ENCODE measurements at regions not wholly inside any gene's neighbourhood (a gene's known extent, or its start where the extent isn't known, plus 50 kb on each side); places are given as distances from the start of the nearest gene placed in this dataset.

- no peak for TF ChIP-seq EZH2phosphoT487 (IDR thresholded peaks at IDR 0.05; ENCODE audit: insufficient read depth, low read depth)
- TF ChIP-seq EZH2 (IDR thresholded peaks at IDR 0.05; ENCODE audit: insufficient read depth, poor library complexity, severe bottlenecking) = no peak
- Histone ChIP-seq H4K20me1 (ENCODE audit: insufficient read depth) (no peaks in the 10 kb centered on the region), H3K4me2 (ENCODE audit: unreplicated experiment) (no peak overlapping the region), H3K4me3 (no peak overlapping the region), H3K9ac (no peak overlapping the region), H3K4me1 (ENCODE audit: insufficient read depth) (no peaks in the 10 kb centered on the region), H3F3A (ENCODE audit: insufficient read depth) (no peaks in the 10 kb centered on the region), H3K36me3 (ENCODE audit: low read depth) (no peaks in the 10 kb centered on the region), H3K27me3 (replicated peaks; ENCODE audit: insufficient read depth) (no peaks in the 10 kb centered on the region), H3K9me3 (ENCODE audit: low read depth) (no peaks in the 10 kb centered on the region), H3K79me2 (ENCODE audit: insufficient read depth) (no peaks in the 10 kb centered on the region), H2AFZ (no peak overlapping the region), H3K27ac (no peak overlapping the region), H3K9me2 (ENCODE audit: insufficient read depth) (no peaks in the 10 kb centered on the region)
- no peak for DNase-seq
- WGBS, 2 experiments (ENCODE audit: low coverage in 1 of 2, low lambda C conversion rate in 2 of 2, missing lambda C conversion rate in 2 of 2) = 5 to 11% methylated on average over 5 of the region's 5 CpGs
- in situ Hi-C loops (cut with MboI) = no loop called here
These were observed 2270.8 kb downstream of the TP53TG3F start for GRCh38 chr16:35730251-35730650.

GRCh38 chr16:35731341-35732040 is 2272.1 kb downstream of the TP53TG3F start:
- no peak overlapping the region for H3K4me2 ChIP-seq (ENCODE audit: unreplicated experiment)
- H3K9me3 ChIP-seq (ENCODE audit: low read depth) = no peaks in the 10 kb centered on the region
- no peaks in the 10 kb centered on the region for H4K20me1 ChIP-seq (ENCODE audit: insufficient read depth)
- no peak overlapping the region for H3K4me3 ChIP-seq
- WGBS, 2 experiments (ENCODE audit: low coverage in 1 of 2, low lambda C conversion rate in 2 of 2, missing lambda C conversion rate in 2 of 2) = 35 to 45% methylated on average over 9 of the region's 9 CpGs
- H3K9me2 ChIP-seq (ENCODE audit: insufficient read depth) = no peaks in the 10 kb centered on the region
- H2AFZ ChIP-seq = no peak overlapping the region
- in situ Hi-C loops (cut with MboI) = no loop called here
- H3K36me3 ChIP-seq (ENCODE audit: low read depth) = no peaks in the 10 kb centered on the region
- TF ChIP-seq EZH2 (IDR thresholded peaks at IDR 0.05; ENCODE audit: insufficient read depth, poor library complexity, severe bottlenecking) (no peak), EZH2phosphoT487 (IDR thresholded peaks at IDR 0.05; ENCODE audit: insufficient read depth, low read depth) (no peak)
- H3K79me2 ChIP-seq (ENCODE audit: insufficient read depth) = no peaks in the 10 kb centered on the region
- H3K27me3 ChIP-seq (replicated peaks; ENCODE audit: insufficient read depth) = no peaks in the 10 kb centered on the region
- H3K4me1 ChIP-seq (ENCODE audit: insufficient read depth) = no peaks in the 10 kb centered on the region
- no peaks in the 10 kb centered on the region for H3F3A ChIP-seq (ENCODE audit: insufficient read depth)
- no peak overlapping the region for H3K9ac ChIP-seq
- H3K27ac ChIP-seq = no peak overlapping the region
- DNase-seq = no peak

- no peaks in the 10 kb centered on the region for H3K36me3 ChIP-seq (ENCODE audit: low read depth)
- no peaks in the 10 kb centered on the region for H3K79me2 ChIP-seq (ENCODE audit: insufficient read depth)
- H3K9ac ChIP-seq = no peak overlapping the region
- in situ Hi-C loops (cut with MboI) = no loop called here
- TF ChIP-seq EZH2phosphoT487 (IDR thresholded peaks at IDR 0.05; ENCODE audit: insufficient read depth, low read depth) (no peak), EZH2 (IDR thresholded peaks at IDR 0.05; ENCODE audit: insufficient read depth, poor library complexity, severe bottlenecking) (no peak)
- no peaks in the 10 kb centered on the region for H3K27me3 ChIP-seq (replicated peaks; ENCODE audit: insufficient read depth)
- no peaks in the 10 kb centered on the region for H3K4me1 ChIP-seq (ENCODE audit: insufficient read depth)
- 37 to 42% methylated on average over 15 of the region's 15 CpGs for WGBS, 2 experiments (ENCODE audit: low coverage in 1 of 2, low lambda C conversion rate in 2 of 2, missing lambda C conversion rate in 2 of 2)
- H3K27ac ChIP-seq = no peak overlapping the region
- H3K9me2 ChIP-seq (ENCODE audit: insufficient read depth) = no peaks in the 10 kb centered on the region
- H3K4me3 ChIP-seq = no peak overlapping the region
- H3K9me3 ChIP-seq (ENCODE audit: low read depth) = no peaks in the 10 kb centered on the region
- H4K20me1 ChIP-seq (ENCODE audit: insufficient read depth) = no peaks in the 10 kb centered on the region
- H3F3A ChIP-seq (ENCODE audit: insufficient read depth) = no peaks in the 10 kb centered on the region
- H3K4me2 ChIP-seq (ENCODE audit: unreplicated experiment) = no peak overlapping the region
- no peak overlapping the region for H2AFZ ChIP-seq
- DNase-seq = no peak
These were observed 2272.8 kb downstream of the TP53TG3F start for GRCh38 chr16:35732046-35732810.

GRCh38 chr16:35733278-35733965 is 2274.0 kb downstream of the TP53TG3F start:
- Histone ChIP-seq H3K79me2 (ENCODE audit: insufficient read depth) (no peaks in the 10 kb centered on the region), H3K27me3 (replicated peaks; ENCODE audit: insufficient read depth) (no peaks in the 10 kb centered on the region), H4K20me1 (ENCODE audit: insufficient read depth) (no peaks in the 10 kb centered on the region), H3F3A (ENCODE audit: insufficient read depth) (no peaks in the 10 kb centered on the region), H3K27ac (no peak overlapping the region), H3K4me2 (ENCODE audit: unreplicated experiment) (no peak overlapping the region), H3K4me1 (ENCODE audit: insufficient read depth) (no peaks in the 10 kb centered on the region), H3K9ac (no peak overlapping the region), H3K36me3 (ENCODE audit: low read depth) (no peaks in the 10 kb centered on the region), H3K9me2 (ENCODE audit: insufficient read depth) (no peaks in the 10 kb centered on the region), H2AFZ (no peak overlapping the region), H3K4me3 (no peak overlapping the region), H3K9me3 (ENCODE audit: low read depth) (no peaks in the 10 kb centered on the region)
- no peak for DNase-seq
- TF ChIP-seq EZH2 (IDR thresholded peaks at IDR 0.05; ENCODE audit: insufficient read depth, poor library complexity, severe bottlenecking) (no peak), EZH2phosphoT487 (IDR thresholded peaks at IDR 0.05; ENCODE audit: insufficient read depth, low read depth) (no peak)
- 6 to 9% methylated on average over 3 of the region's 3 CpGs for WGBS, 2 experiments (ENCODE audit: low coverage in 1 of 2, low lambda C conversion rate in 2 of 2, missing lambda C conversion rate in 2 of 2)
- in situ Hi-C loops (cut with MboI) = no loop called here

Data from GM23248 (cell line).